Lower leg skin (tissue), 3 donors: ENCODE measurements at regions not wholly inside any gene's neighbourhood (a gene's known extent, or its start where the extent isn't known, plus 50 kb on each side); places are given as distances from the start of the nearest gene placed in this dataset.

ENCODE experiments used
- POLR2A ChIP-seq, 2 donors: fragments of 450-650 bp; IDR thresholded peaks; one replicate each; pipeline ENCODE4 v1.6.1; 2016 to 2017; ENCODE audit warnings: antibody characterized with exemption in 2 of 2, mild to moderate bottlenecking in 1 of 2, moderate library complexity in 1 of 2
- TF ChIP-seq, protein P1 (sequence below), 3 donors: fragments of 450-650 bp; IDR thresholded peaks; one replicate each; pipeline ENCODE4 v1.5.1; 2016; ENCODE audit warnings: antibody characterized with exemption in 3 of 3, mild to moderate bottlenecking in 3 of 3, moderate library complexity in 2 of 3

DNA sequence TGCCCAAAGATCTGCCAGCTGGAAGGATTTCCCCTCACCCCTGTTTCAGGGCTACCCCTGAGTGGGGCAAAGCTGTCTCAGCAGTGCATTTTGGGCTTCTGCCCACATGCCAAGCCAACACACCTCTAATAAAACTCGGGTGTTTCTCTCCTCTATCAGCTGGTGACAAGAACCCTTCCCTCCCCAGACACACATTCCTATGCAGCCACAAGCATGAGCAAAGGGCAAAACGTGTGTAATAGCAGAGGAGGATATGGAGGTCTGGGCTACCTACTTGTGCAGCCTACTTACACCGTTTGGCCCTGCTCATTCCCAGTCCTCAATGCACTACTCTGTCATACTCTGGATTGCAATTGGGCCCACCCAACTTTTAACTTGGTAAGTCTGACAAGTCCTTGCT, 101.3 kb downstream of the IYD start:
- no peak for TF ChIP-seq POLR2A (IDR thresholded peaks at IDR 0.05)
- TF ChIP-seq, protein P1, sequence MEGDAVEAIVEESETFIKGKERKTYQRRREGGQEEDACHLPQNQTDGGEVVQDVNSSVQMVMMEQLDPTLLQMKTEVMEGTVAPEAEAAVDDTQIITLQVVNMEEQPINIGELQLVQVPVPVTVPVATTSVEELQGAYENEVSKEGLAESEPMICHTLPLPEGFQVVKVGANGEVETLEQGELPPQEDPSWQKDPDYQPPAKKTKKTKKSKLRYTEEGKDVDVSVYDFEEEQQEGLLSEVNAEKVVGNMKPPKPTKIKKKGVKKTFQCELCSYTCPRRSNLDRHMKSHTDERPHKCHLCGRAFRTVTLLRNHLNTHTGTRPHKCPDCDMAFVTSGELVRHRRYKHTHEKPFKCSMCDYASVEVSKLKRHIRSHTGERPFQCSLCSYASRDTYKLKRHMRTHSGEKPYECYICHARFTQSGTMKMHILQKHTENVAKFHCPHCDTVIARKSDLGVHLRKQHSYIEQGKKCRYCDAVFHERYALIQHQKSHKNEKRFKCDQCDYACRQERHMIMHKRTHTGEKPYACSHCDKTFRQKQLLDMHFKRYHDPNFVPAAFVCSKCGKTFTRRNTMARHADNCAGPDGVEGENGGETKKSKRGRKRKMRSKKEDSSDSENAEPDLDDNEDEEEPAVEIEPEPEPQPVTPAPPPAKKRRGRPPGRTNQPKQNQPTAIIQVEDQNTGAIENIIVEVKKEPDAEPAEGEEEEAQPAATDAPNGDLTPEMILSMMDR (IDR thresholded peaks at IDR 0.05), result no peak
